DND-41 (cell line): ENCODE measurements at regions not wholly inside any gene's neighbourhood (a gene's known extent, or its start where the extent isn't known, plus 50 kb on each side); places are given as distances from the start of the nearest gene placed in this dataset.

Source experiments
- CTCF ChIP-seq: IDR thresholded peaks from 2 replicates; pipeline ENCODE4 v1.5.1; 2012; ENCODE audit warnings: borderline replicate concordance, low read length, moderate library complexity, mild to moderate bottlenecking; ENCODE audit not compliant: poor library complexity, severe bottlenecking; ENCODE audit errors: extremely low read depth
- EZH2 ChIP-seq: IDR thresholded peaks from 3 replicates; pipeline ENCODE4 v1.6.1; 2012; ENCODE audit warnings: borderline replicate concordance, low read depth, mild to moderate bottlenecking, moderate library complexity, low read length, inconsistent platforms; ENCODE audit not compliant: severe bottlenecking

GRCh38 chr9:81022177-81022576, 667.2 kb downstream of the TLE1 start:
- TF ChIP-seq CTCF (no peak), EZH2 (no peak)
